GM23338 (cell line): ENCODE measurements at regions not wholly inside any gene's neighbourhood (a gene's known extent, or its start where the extent isn't known, plus 50 kb on each side); places are given as distances from the start of the nearest gene placed in this dataset.

ENCODE experiments used
- ATAC-seq: fragments of 200-7000 bp; cut with Tn5 transposase; 3 replicates; pipeline ENCODE4 v1.9.1; 2020
- DNase-seq: peaks from one replicate; pipeline ENCODE4 v3.0.0-alpha.2; 2015; ENCODE audit warnings: low spot score
- H2AFZ ChIP-seq: fragments of 200-600 bp; sonication (generic); 2 replicates; pipeline ENCODE4 v1.8.0; 2016; ENCODE audit warnings: antibody characterized with exemption, mild to moderate bottlenecking, moderate library complexity
- H3F3A ChIP-seq: fragments of 200-600 bp; sonication (generic); replicated peaks from 2 replicates; pipeline ENCODE4 v1.8.0; 2017; ENCODE audit warnings: antibody characterized with exemption, mixed run types, low read depth
- H3K27ac ChIP-seq: fragments of 200-600 bp; sonication (generic); 2 replicates; pipeline ENCODE4 v1.6.1; 2016; ENCODE audit warnings: low read depth
- H3K27me3 ChIP-seq: fragments of 200-600 bp; sonication (generic); 2 replicates; pipeline ENCODE4 v1.8.0; 2016; ENCODE audit warnings: mild to moderate bottlenecking, mixed run types, moderate library complexity; ENCODE audit not compliant: insufficient read depth
- H3K36me3 ChIP-seq: fragments of 200-600 bp; sonication (generic); 2 replicates; pipeline ENCODE4 v1.8.0; 2016; ENCODE audit warnings: mild to moderate bottlenecking; ENCODE audit not compliant: insufficient read depth
- H3K4me1 ChIP-seq: fragments of 200-600 bp; sonication (generic); 2 replicates; pipeline ENCODE4 v1.8.0; 2016; ENCODE audit warnings: mild to moderate bottlenecking, moderate library complexity; ENCODE audit not compliant: insufficient read depth
- H3K4me2 ChIP-seq: fragments of 200-600 bp; sonication (generic); 2 replicates; pipeline ENCODE4 v1.7.1; 2017; ENCODE audit warnings: mixed run types
- H3K4me3 ChIP-seq: fragments of 200-600 bp; sonication (generic); 2 replicates; pipeline ENCODE4 v1.6.1; 2016; ENCODE audit warnings: mixed run types
- H3K79me2 ChIP-seq: fragments of 200-600 bp; sonication (generic); replicated peaks from 2 replicates; pipeline ENCODE4 v1.8.0; 2017; ENCODE audit warnings: mild to moderate bottlenecking; ENCODE audit not compliant: insufficient read depth
- H3K9me2 ChIP-seq: fragments of 200-600 bp; sonication (generic); 2 replicates; pipeline ENCODE4 v1.8.0; 2017; ENCODE audit not compliant: insufficient read depth
- H4K20me1 ChIP-seq: fragments of 200-600 bp; sonication (generic); replicated peaks from 2 replicates; pipeline ENCODE4 v1.8.0; 2017; ENCODE audit warnings: mild to moderate bottlenecking; ENCODE audit not compliant: insufficient read depth
- H3K27ac Mint-ChIP-seq: 2 replicates; pipeline ENCODE4 v1.8.0; 2020; ENCODE audit warnings: inconsistent platforms, mild to moderate bottlenecking, moderate library complexity, mixed read lengths
- H3K27me3 Mint-ChIP-seq: 3 replicates; pipeline ENCODE4 v1.8.0; 2022; ENCODE audit warnings: low read depth, mild to moderate bottlenecking, moderate library complexity, mixed read lengths, inconsistent platforms; ENCODE audit not compliant: insufficient read depth, poor library complexity
- H3K36me3 Mint-ChIP-seq: 3 replicates; pipeline ENCODE4 v1.8.0; 2021; ENCODE audit warnings: low read depth, mild to moderate bottlenecking, inconsistent platforms, moderate library complexity, mixed read lengths
- H3K4me1 Mint-ChIP-seq: 3 replicates; pipeline ENCODE4 v1.8.0; 2020; ENCODE audit warnings: mild to moderate bottlenecking, inconsistent platforms, mixed read lengths
- H3K4me3 Mint-ChIP-seq: 3 replicates; pipeline ENCODE4 v1.8.0; 2021; ENCODE audit warnings: moderate library complexity, mild to moderate bottlenecking, inconsistent platforms, mixed read lengths
- H3K9me3 Mint-ChIP-seq: 3 replicates; pipeline ENCODE4 v1.8.0; 2020; ENCODE audit warnings: moderate library complexity, mild to moderate bottlenecking, inconsistent platforms, mixed read lengths
- CREB1 ChIP-seq: fragments of 250-450 bp; sonication (Bioruptor Pico); IDR thresholded peaks from 2 replicates; pipeline ENCODE4 v1.5.0; 2020; ENCODE audit warnings: low read depth, mild to moderate bottlenecking, moderate library complexity
- CTCF ChIP-seq, 2 experiments: fragments of 200-600 bp in 1 of 2; sonication (generic) in 1 of 2; conservative IDR thresholded peaks; 2 replicates each; pipeline versions ENCODE4 v1.5.1 to v1.6.1; 2016 to 2017; ENCODE audit warnings: antibody characterized with exemption in 2 of 2, low read depth in 2 of 2, mild to moderate bottlenecking in 2 of 2, moderate library complexity in 1 of 2
- ETS1 ChIP-seq: IDR thresholded peaks from 2 replicates; pipeline ENCODE4 v1.6.1; 2016; ENCODE audit warnings: antibody characterized with exemption
- EZH2 ChIP-seq: fragments of 200-600 bp; sonication (generic); IDR thresholded peaks from one replicate; pipeline ENCODE4 v1.8.0; 2017; ENCODE audit warnings: antibody characterized with exemption, mild to moderate bottlenecking, low read depth; ENCODE audit not compliant: unreplicated experiment
- EZH2phosphoT487 ChIP-seq: fragments of 200-600 bp; sonication (generic); IDR thresholded peaks from one replicate; pipeline ENCODE4 v1.8.1; 2018; ENCODE audit warnings: antibody characterized with exemption; ENCODE audit not compliant: unreplicated experiment
- JUNB ChIP-seq: IDR thresholded peaks from one replicate; pipeline ENCODE4 v1.6.1; 2016; ENCODE audit warnings: antibody characterized with exemption; ENCODE audit not compliant: unreplicated experiment
- NANOG ChIP-seq: IDR thresholded peaks from 2 replicates; pipeline ENCODE4 v1.6.1; 2016; ENCODE audit warnings: antibody characterized with exemption, borderline replicate concordance
- POLR2AphosphoS5 ChIP-seq: IDR thresholded peaks from 2 replicates; pipeline ENCODE4 v1.6.1; 2016; ENCODE audit warnings: antibody characterized with exemption, low read depth
- STAT1 ChIP-seq: IDR thresholded peaks from one replicate; pipeline ENCODE4 v1.6.1; 2016; ENCODE audit warnings: antibody characterized with exemption; ENCODE audit not compliant: unreplicated experiment
- ZNF114 ChIP-seq: fragments of 250-450 bp; sonication (Bioruptor Pico); IDR thresholded peaks from 2 replicates; pipeline ENCODE4 v1.5.0; 2020; ENCODE audit warnings: mild to moderate bottlenecking, moderate library complexity
- ZNF331 ChIP-seq: fragments of 250-450 bp; sonication (Bioruptor Pico); IDR thresholded peaks from 2 replicates; pipeline ENCODE4 v1.5.0; 2020; ENCODE audit warnings: low read depth, mild to moderate bottlenecking, moderate library complexity
- TF ChIP-seq, protein P1 (sequence below): IDR thresholded peaks from one replicate; pipeline ENCODE4 v1.6.1; 2018; ENCODE audit warnings: antibody characterized with exemption; ENCODE audit not compliant: unreplicated experiment
- TF ChIP-seq, protein P2 (sequence below): fragments of 250-450 bp; sonication (Bioruptor Pico); IDR thresholded peaks from 2 replicates; pipeline ENCODE4 v1.5.0; 2020; ENCODE audit warnings: mild to moderate bottlenecking, moderate library complexity

DNA sequence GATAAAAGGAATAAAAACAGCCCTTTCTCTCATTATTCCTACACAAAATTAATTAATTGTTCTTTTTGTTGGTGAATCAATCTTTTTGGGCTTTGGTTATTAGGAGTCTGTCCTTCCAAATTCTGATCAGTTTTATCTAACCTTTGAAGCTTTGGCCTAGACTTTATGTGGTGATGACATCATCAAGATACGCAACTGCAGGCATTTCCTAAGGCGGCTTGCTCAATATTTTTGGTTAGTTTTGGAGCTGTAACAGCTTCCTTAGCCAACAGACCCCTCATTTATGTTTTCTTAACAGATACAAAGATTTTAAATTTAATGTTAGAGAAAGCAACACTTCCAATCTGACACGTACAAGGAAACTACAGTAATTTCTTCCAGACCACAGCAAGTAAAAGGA lies 87.8 kb upstream of the PDE3A start:
- no peaks in the 10 kb centered on the region for H3K9me2 ChIP-seq
- H3K36me3 ChIP-seq: no peaks in the 10 kb centered on the region
- Mint-ChIP-seq H3K9me3 (no peaks in the 10 kb centered on the region), H3K27ac (no peak overlapping the region), H3K27me3 (peaks cover 3% of the 10 kb centered on the region), H3K36me3 (no peaks in the 10 kb centered on the region), H3K4me1 (peaks cover 35% of the 10 kb centered on the region), H3K4me3 (no peak overlapping the region)
- peaks cover 34% of the 10 kb centered on the region for H3K4me1 ChIP-seq
- H3K79me2 ChIP-seq: no peaks in the 10 kb centered on the region
- ATAC-seq: no peak
- no peaks in the 10 kb centered on the region for H3K27me3 ChIP-seq
- TF ChIP-seq, protein P1, sequence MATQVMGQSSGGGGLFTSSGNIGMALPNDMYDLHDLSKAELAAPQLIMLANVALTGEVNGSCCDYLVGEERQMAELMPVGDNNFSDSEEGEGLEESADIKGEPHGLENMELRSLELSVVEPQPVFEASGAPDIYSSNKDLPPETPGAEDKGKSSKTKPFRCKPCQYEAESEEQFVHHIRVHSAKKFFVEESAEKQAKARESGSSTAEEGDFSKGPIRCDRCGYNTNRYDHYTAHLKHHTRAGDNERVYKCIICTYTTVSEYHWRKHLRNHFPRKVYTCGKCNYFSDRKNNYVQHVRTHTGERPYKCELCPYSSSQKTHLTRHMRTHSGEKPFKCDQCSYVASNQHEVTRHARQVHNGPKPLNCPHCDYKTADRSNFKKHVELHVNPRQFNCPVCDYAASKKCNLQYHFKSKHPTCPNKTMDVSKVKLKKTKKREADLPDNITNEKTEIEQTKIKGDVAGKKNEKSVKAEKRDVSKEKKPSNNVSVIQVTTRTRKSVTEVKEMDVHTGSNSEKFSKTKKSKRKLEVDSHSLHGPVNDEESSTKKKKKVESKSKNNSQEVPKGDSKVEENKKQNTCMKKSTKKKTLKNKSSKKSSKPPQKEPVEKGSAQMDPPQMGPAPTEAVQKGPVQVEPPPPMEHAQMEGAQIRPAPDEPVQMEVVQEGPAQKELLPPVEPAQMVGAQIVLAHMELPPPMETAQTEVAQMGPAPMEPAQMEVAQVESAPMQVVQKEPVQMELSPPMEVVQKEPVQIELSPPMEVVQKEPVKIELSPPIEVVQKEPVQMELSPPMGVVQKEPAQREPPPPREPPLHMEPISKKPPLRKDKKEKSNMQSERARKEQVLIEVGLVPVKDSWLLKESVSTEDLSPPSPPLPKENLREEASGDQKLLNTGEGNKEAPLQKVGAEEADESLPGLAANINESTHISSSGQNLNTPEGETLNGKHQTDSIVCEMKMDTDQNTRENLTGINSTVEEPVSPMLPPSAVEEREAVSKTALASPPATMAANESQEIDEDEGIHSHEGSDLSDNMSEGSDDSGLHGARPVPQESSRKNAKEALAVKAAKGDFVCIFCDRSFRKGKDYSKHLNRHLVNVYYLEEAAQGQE: no peak
- no peak for TF ChIP-seq ZNF331 (CRISPR knock-in tag)
- no peak for TF ChIP-seq EZH2
- TF ChIP-seq NANOG: no peak
- TF ChIP-seq STAT1: no peak
- TF ChIP-seq POLR2AphosphoS5: no peak
- TF ChIP-seq ZNF114 (CRISPR knock-in tag): no peak
- TF ChIP-seq CTCF (conservative IDR thresholded peaks at IDR 0.05; ENCODE audit: low read depth in 2 of 2): no peak
- TF ChIP-seq, protein P2, sequence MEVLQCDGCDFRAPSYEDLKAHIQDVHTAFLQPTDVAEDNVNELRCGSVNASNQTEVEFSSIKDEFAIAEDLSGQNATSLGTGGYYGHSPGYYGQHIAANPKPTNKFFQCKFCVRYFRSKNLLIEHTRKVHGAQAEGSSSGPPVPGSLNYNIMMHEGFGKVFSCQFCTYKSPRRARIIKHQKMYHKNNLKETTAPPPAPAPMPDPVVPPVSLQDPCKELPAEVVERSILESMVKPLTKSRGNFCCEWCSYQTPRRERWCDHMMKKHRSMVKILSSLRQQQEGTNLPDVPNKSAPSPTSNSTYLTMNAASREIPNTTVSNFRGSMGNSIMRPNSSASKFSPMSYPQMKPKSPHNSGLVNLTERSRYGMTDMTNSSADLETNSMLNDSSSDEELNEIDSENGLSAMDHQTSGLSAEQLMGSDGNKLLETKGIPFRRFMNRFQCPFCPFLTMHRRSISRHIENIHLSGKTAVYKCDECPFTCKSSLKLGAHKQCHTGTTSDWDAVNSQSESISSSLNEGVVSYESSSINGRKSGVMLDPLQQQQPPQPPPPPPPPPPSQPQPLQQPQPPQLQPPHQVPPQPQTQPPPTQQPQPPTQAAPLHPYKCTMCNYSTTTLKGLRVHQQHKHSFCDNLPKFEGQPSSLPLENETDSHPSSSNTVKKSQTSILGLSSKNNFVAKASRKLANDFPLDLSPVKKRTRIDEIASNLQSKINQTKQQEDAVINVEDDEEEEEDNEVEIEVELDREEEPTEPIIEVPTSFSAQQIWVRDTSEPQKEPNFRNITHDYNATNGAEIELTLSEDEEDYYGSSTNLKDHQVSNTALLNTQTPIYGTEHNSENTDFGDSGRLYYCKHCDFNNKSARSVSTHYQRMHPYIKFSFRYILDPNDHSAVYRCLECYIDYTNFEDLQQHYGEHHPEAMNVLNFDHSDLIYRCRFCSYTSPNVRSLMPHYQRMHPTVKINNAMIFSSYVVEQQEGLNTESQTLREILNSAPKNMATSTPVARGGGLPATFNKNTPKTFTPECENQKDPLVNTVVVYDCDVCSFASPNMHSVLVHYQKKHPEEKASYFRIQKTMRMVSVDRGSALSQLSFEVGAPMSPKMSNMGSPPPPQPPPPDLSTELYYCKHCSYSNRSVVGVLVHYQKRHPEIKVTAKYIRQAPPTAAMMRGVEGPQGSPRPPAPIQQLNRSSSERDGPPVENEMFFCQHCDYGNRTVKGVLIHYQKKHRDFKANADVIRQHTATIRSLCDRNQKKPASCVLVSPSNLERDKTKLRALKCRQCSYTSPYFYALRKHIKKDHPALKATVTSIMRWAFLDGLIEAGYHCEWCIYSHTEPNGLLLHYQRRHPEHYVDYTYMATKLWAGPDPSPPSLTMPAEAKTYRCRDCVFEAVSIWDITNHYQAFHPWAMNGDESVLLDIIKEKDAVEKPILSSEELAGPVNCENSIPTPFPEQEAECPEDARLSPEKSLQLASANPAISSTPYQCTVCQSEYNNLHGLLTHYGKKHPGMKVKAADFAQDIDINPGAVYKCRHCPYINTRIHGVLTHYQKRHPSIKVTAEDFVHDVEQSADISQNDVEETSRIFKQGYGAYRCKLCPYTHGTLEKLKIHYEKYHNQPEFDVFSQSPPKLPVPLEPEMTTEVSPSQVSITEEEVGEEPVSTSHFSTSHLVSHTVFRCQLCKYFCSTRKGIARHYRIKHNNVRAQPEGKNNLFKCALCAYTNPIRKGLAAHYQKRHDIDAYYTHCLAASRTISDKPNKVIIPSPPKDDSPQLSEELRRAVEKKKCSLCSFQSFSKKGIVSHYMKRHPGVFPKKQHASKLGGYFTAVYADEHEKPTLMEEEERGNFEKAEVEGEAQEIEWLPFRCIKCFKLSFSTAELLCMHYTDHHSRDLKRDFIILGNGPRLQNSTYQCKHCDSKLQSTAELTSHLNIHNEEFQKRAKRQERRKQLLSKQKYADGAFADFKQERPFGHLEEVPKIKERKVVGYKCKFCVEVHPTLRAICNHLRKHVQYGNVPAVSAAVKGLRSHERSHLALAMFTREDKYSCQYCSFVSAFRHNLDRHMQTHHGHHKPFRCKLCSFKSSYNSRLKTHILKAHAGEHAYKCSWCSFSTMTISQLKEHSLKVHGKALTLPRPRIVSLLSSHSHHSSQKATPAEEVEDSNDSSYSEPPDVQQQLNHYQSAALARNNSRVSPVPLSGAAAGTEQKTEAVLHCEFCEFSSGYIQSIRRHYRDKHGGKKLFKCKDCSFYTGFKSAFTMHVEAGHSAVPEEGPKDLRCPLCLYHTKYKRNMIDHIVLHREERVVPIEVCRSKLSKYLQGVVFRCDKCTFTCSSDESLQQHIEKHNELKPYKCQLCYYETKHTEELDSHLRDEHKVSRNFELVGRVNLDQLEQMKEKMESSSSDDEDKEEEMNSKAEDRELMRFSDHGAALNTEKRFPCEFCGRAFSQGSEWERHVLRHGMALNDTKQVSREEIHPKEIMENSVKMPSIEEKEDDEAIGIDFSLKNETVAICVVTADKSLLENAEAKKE (CRISPR knock-in tag): no peak
- no peak for TF ChIP-seq CREB1 (CRISPR knock-in tag)
- no peak for TF ChIP-seq EZH2phosphoT487
- TF ChIP-seq ETS1: no peak
- TF ChIP-seq JUNB: no peak
- H3K27ac ChIP-seq: no peak overlapping the region
- no peaks in the 10 kb centered on the region for H4K20me1 ChIP-seq
- DNase-seq: no peak
- no peak overlapping the region for H3K4me3 ChIP-seq
- no peaks in the 10 kb centered on the region for H3F3A ChIP-seq
- H3K4me2 ChIP-seq: no peak overlapping the region
- H2AFZ ChIP-seq: no peak overlapping the region
